SK-N-MC (cell line): ENCODE measurements at regions not wholly inside any gene's neighbourhood (a gene's known extent, or its start where the extent isn't known, plus 50 kb on each side); places are given as distances from the start of the nearest gene placed in this dataset.

Experiments
- EZH2 ChIP-seq: fragments of 200-600 bp; sonication (generic); IDR thresholded peaks from one replicate; pipeline ENCODE4 v1.6.1; 2017; ENCODE audit warnings: antibody characterized with exemption
- FOXP2 ChIP-seq: optimal IDR thresholded peaks from 2 replicates; pipeline ENCODE3; 2011; ENCODE audit warnings: mild to moderate bottlenecking, moderate library complexity; ENCODE audit not compliant: insufficient read depth; ENCODE audit errors: extremely low read length, control extremely low read depth
- POLR2AphosphoS5 ChIP-seq: IDR thresholded peaks from 2 replicates; pipeline ENCODE4 v1.6.1; 2012; ENCODE audit warnings: mild to moderate bottlenecking, low read depth, low read length, borderline replicate concordance

- no peak for TF ChIP-seq FOXP2
- no peak for TF ChIP-seq EZH2
- TF ChIP-seq POLR2AphosphoS5 = no peak
Observed at GRCh38 chr4:8721621-8722020, 129.1 kb downstream of the CPZ start.
